IMR-90 (cell line): ENCODE measurements at regions not wholly inside any gene's neighbourhood (a gene's known extent, or its start where the extent isn't known, plus 50 kb on each side); places are given as distances from the start of the nearest gene placed in this dataset.

Experiments
- ATAC-seq: fragments of 200-7000 bp; cut with Tn5 transposase; 2 replicates; pipeline ENCODE4 v1.9.1; 2020; ENCODE audit warnings: low read depth, mild to moderate bottlenecking, moderate library complexity
- BruUV-seq: library from RNA; stranded (reverse); fragments of 400-500 nt; replicated peaks from 2 replicates; lab custom pipeline; 2021; lab: Mats Ljungman, UMichigan
- CTCF ChIA-PET: fragments of 300-600 bp; formaldehyde crosslinking; extraction: SDS; loops from one replicate; lab custom pipeline; 2021; ENCODE audit warnings: antibody characterized with exemption; lab: Yijun Ruan, JAX
- POLR2A ChIA-PET: fragments of 300-600 bp; sonication (Branson Sonifier 250); formaldehyde crosslinking; loops from one replicate; lab custom pipeline; 2022; ENCODE audit warnings: antibody characterized with exemption; ENCODE audit not compliant: unreplicated experiment; lab: Charles Lee
- DNase-seq: peaks from one replicate; pipeline ENCODE4 v3.0.0; 2013
- H2AFZ ChIP-seq: replicated peaks from 2 replicates; pipeline ENCODE3; 2013; ENCODE audit warnings: low read length, mild to moderate bottlenecking; ENCODE audit not compliant: poor library complexity
- H2AK5ac ChIP-seq: 2 replicates; pipeline ENCODE4 v1.6.1; 2013; ENCODE audit warnings: low read depth, low read length, inconsistent platforms
- H2AK9ac ChIP-seq: replicated peaks from 2 replicates; pipeline ENCODE3; 2013; ENCODE audit warnings: mild to moderate bottlenecking, low read depth, low read length, moderate library complexity; ENCODE audit not compliant: poor library complexity
- H2BK120ac ChIP-seq: 2 replicates; pipeline ENCODE4 v1.6.1; 2013; ENCODE audit warnings: low read depth, low read length, inconsistent platforms
- H2BK15ac ChIP-seq: 3 replicates; pipeline ENCODE4 v1.6.1; 2013; ENCODE audit warnings: low read depth, low read length, inconsistent platforms
- H2BK20ac ChIP-seq: 2 replicates; pipeline ENCODE4 v1.6.1; 2013; ENCODE audit warnings: low read depth, mild to moderate bottlenecking, inconsistent platforms, low read length, moderate library complexity
- H2BK5ac ChIP-seq: 2 replicates; pipeline ENCODE4 v1.6.1; 2013; ENCODE audit warnings: mild to moderate bottlenecking, low read depth, low read length, inconsistent platforms; ENCODE audit not compliant: poor library complexity, severe bottlenecking
- H3K14ac ChIP-seq: replicated peaks from 2 replicates; pipeline ENCODE4 v1.6.1; 2013; ENCODE audit warnings: low read depth, low read length, inconsistent platforms
- H3K18ac ChIP-seq: 2 replicates; pipeline ENCODE4 v1.6.1; 2013; ENCODE audit warnings: low read depth, low read length, control low read depth
- H3K23ac ChIP-seq: 2 replicates; pipeline ENCODE4 v1.6.1; 2013; ENCODE audit warnings: low read depth, low read length, inconsistent platforms
- H3K27ac ChIP-seq: 2 replicates; pipeline ENCODE4 v1.5.1; 2013; ENCODE audit warnings: mild to moderate bottlenecking, control low read depth, low read length; ENCODE audit not compliant: insufficient read depth
- H3K27me3 ChIP-seq: 2 replicates; pipeline ENCODE4 v1.6.1; 2013; ENCODE audit warnings: low read length; ENCODE audit not compliant: control insufficient read depth, insufficient read depth
- H3K36me3 ChIP-seq: 2 replicates; pipeline ENCODE4 v1.6.1; 2013; ENCODE audit warnings: low read length, mixed read lengths; ENCODE audit not compliant: control insufficient read depth, insufficient read depth
- H3K4ac ChIP-seq: 2 replicates; pipeline ENCODE4 v1.6.1; 2013; ENCODE audit warnings: low read depth, low read length, inconsistent platforms
- H3K4me1 ChIP-seq: 2 replicates; pipeline ENCODE4 v1.6.1; 2013; ENCODE audit warnings: low read length, mixed read lengths; ENCODE audit not compliant: control insufficient read depth, insufficient read depth
- H3K4me2 ChIP-seq: 2 replicates; pipeline ENCODE4 v1.6.1; 2013; ENCODE audit warnings: low read depth, mild to moderate bottlenecking, control low read depth, low read length, moderate library complexity
- H3K4me3 ChIP-seq: 2 replicates; pipeline ENCODE4 v1.5.1; 2013; ENCODE audit warnings: low read depth, mild to moderate bottlenecking, control low read depth, low read length, moderate library complexity; ENCODE audit not compliant: insufficient read depth
- H3K56ac ChIP-seq: 2 replicates; pipeline ENCODE4 v1.6.1; 2013; ENCODE audit warnings: low read length, inconsistent platforms; ENCODE audit not compliant: insufficient read depth; ENCODE audit errors: extremely low read depth
- H3K79me1 ChIP-seq, 2 experiments: 2 replicates each; pipeline ENCODE4 v1.6.1; 2013; ENCODE audit warnings: low read length in 2 of 2, inconsistent platforms in 1 of 2, low read depth in 1 of 2
- H3K9ac ChIP-seq: 2 replicates; pipeline ENCODE4 v1.6.1; 2013; ENCODE audit warnings: low read depth, low read length, control low read depth
- H3K9me1 ChIP-seq: 2 replicates; pipeline ENCODE4 v1.6.1; 2013; ENCODE audit warnings: low read length, inconsistent platforms; ENCODE audit not compliant: insufficient read depth
- H3K9me3 ChIP-seq: 2 replicates; pipeline ENCODE4 v1.6.1; 2013; ENCODE audit warnings: low read length; ENCODE audit not compliant: control insufficient read depth, insufficient read depth
- H4K20me1 ChIP-seq: 2 replicates; pipeline ENCODE4 v1.6.1; 2013; ENCODE audit warnings: low read length, inconsistent platforms; ENCODE audit not compliant: insufficient read depth
- H4K5ac ChIP-seq: 2 replicates; pipeline ENCODE4 v1.6.1; 2013; ENCODE audit warnings: mild to moderate bottlenecking, low read depth, low read length, control low read depth
- H4K8ac ChIP-seq, 2 experiments: 2 replicates each; pipeline ENCODE4 v1.6.1; 2013; ENCODE audit warnings: low read depth in 2 of 2, low read length in 2 of 2, control low read depth in 1 of 2, inconsistent platforms in 1 of 2
- H4K91ac ChIP-seq: 2 replicates; pipeline ENCODE4 v1.6.1; 2013; ENCODE audit warnings: low read depth, low read length, inconsistent platforms; ENCODE audit not compliant: insufficient read depth
- BHLHE40 ChIP-seq: fragments of 150-350 bp; IDR thresholded peaks from 2 replicates; pipeline ENCODE4 v1.6.1; 2016; ENCODE audit warnings: mild to moderate bottlenecking, low read depth, low read length
- CEBPB ChIP-seq: IDR thresholded peaks from 2 replicates; pipeline ENCODE4 v1.6.1; 2012; ENCODE audit warnings: low read depth, low read length, improper control_type of control experiment
- CHD1 ChIP-seq: IDR thresholded peaks from 2 replicates; pipeline ENCODE4 v1.6.1; 2012; ENCODE audit warnings: low read depth, low read length, improper control_type of control experiment
- FOS ChIP-seq: fragments of 150-350 bp; IDR thresholded peaks from 2 replicates; pipeline ENCODE4 v1.6.1; 2016; ENCODE audit warnings: low read depth, low read length
- MAZ ChIP-seq: IDR thresholded peaks from 2 replicates; pipeline ENCODE4 v1.6.1; 2012; ENCODE audit warnings: low read depth, mild to moderate bottlenecking, low read length, improper control_type of control experiment, moderate library complexity, borderline replicate concordance
- MXI1 ChIP-seq: IDR thresholded peaks from 2 replicates; pipeline ENCODE4 v1.6.1; 2012; ENCODE audit warnings: low read depth, mild to moderate bottlenecking, low read length, moderate library complexity, borderline replicate concordance
- NFE2L2 ChIP-seq: fragments of 150-350 bp; IDR thresholded peaks from 2 replicates; pipeline ENCODE4 v1.6.1; 2016; ENCODE audit warnings: low read depth, mild to moderate bottlenecking, low read length
- POLR2A ChIP-seq: IDR thresholded peaks from 2 replicates; pipeline ENCODE4 v1.6.1; 2012; ENCODE audit warnings: mild to moderate bottlenecking, low read depth, low read length
- RCOR1 ChIP-seq: IDR thresholded peaks from 2 replicates; pipeline ENCODE4 v1.6.1; 2012; ENCODE audit warnings: mild to moderate bottlenecking, low read length, improper control_type of control experiment; ENCODE audit not compliant: insufficient replicate concordance
- RFX5 ChIP-seq: IDR thresholded peaks from 2 replicates; pipeline ENCODE4 v1.8.0; 2012; ENCODE audit warnings: low read depth, mild to moderate bottlenecking, low read length, moderate library complexity
- SMC3 ChIP-seq: fragments of 150-350 bp; IDR thresholded peaks from 2 replicates; pipeline ENCODE4 v1.6.1; 2016; ENCODE audit warnings: low read depth, mild to moderate bottlenecking, antibody characterized with exemption, low read length, moderate library complexity
- WGBS, 2 experiments: methylation state at CpG; one replicate each; pipeline versions ENCODE4 v1.1.5 to v1.1.7; 2013; ENCODE audit warnings: missing lambda C conversion rate in 2 of 2; ENCODE audit not compliant: insufficient read length in 1 of 2; ENCODE audit errors: extremely low coverage in 2 of 2; 5-methylcytosine and 5-hydroxymethylcytosine counted together
- dilution Hi-C: fragments of 300-500 bp; cut with HindIII; formaldehyde crosslinking; loops from one replicate; pipeline ENCODE4 v1.14.3; 2018; ENCODE audit warnings: low sequenced_read_pairs; ENCODE audit not compliant: unreplicated experiment
- in situ Hi-C: fragments of 300-500 bp; cut with MboI; formaldehyde crosslinking; loops from 3 replicates; pipeline ENCODE4 v1.14.3; 2019; ENCODE audit warnings: low sequenced_read_pairs, inconsistent platforms, mixed read lengths
- intact Hi-C: fragments of 100-400 bp; cut with micrococcal nuclease; formaldehyde crosslinking; loops from 2 replicates; pipeline ENCODE4 v1.10.0; 2022
- TF ChIP-seq, protein P1 (sequence below): conservative IDR thresholded peaks from 2 replicates; pipeline ENCODE4 v1.5.1; 2012; ENCODE audit warnings: mild to moderate bottlenecking, low read depth, low read length, improper control_type of control experiment
- TF ChIP-seq, protein P2 (sequence below): fragments of 150-350 bp; IDR thresholded peaks from 2 replicates; pipeline ENCODE4 v1.6.1; 2016; ENCODE audit warnings: low read depth, mild to moderate bottlenecking, low read length, moderate library complexity, borderline replicate concordance

GRCh38 chr18:38421021-38421420 lies 855.4 kb upstream of the CELF4 start:
- H3K9ac ChIP-seq = no peak overlapping the region
- intact Hi-C loops (no loop called here), in situ Hi-C loops (no loop called here), dilution Hi-C loops (no loop called here)
- no peak overlapping the region for H3K4me3 ChIP-seq
- no peaks in the 10 kb centered on the region for H3K27me3 ChIP-seq
- no peak overlapping the region for H2BK5ac ChIP-seq
- H4K5ac ChIP-seq = no peak overlapping the region
- H3K23ac ChIP-seq = no peak overlapping the region
- DNase-seq = no peak
- H2BK15ac ChIP-seq = no peak overlapping the region
- no peak overlapping the region for H2AK9ac ChIP-seq
- H2AK5ac ChIP-seq = no peak overlapping the region
- H4K20me1 ChIP-seq = no peaks in the 10 kb centered on the region
- no peaks in the 10 kb centered on the region for H3K9me1 ChIP-seq
- no peak overlapping the region for H3K56ac ChIP-seq
- peaks cover 8% of the 10 kb centered on the region for H3K9me3 ChIP-seq
- no peak overlapping the region for H2AFZ ChIP-seq
- no CpG with 5 or more reads among the region's 10 CpGs for WGBS, 2 experiments
- H3K79me1 ChIP-seq = no peaks in the 10 kb centered on the region
- H2BK20ac ChIP-seq = no peak overlapping the region
- TF ChIP-seq RCOR1 (no peak), CHD1 (no peak), SMC3 (no peak), BHLHE40 (no peak), POLR2A (no peak), FOS (no peak), RFX5 (no peak), MXI1 (no peak), NFE2L2 (no peak), MAZ (no peak), CEBPB (no peak)
- TF ChIP-seq, protein P1, sequence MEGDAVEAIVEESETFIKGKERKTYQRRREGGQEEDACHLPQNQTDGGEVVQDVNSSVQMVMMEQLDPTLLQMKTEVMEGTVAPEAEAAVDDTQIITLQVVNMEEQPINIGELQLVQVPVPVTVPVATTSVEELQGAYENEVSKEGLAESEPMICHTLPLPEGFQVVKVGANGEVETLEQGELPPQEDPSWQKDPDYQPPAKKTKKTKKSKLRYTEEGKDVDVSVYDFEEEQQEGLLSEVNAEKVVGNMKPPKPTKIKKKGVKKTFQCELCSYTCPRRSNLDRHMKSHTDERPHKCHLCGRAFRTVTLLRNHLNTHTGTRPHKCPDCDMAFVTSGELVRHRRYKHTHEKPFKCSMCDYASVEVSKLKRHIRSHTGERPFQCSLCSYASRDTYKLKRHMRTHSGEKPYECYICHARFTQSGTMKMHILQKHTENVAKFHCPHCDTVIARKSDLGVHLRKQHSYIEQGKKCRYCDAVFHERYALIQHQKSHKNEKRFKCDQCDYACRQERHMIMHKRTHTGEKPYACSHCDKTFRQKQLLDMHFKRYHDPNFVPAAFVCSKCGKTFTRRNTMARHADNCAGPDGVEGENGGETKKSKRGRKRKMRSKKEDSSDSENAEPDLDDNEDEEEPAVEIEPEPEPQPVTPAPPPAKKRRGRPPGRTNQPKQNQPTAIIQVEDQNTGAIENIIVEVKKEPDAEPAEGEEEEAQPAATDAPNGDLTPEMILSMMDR = no peak
- TF ChIP-seq, protein P2, sequence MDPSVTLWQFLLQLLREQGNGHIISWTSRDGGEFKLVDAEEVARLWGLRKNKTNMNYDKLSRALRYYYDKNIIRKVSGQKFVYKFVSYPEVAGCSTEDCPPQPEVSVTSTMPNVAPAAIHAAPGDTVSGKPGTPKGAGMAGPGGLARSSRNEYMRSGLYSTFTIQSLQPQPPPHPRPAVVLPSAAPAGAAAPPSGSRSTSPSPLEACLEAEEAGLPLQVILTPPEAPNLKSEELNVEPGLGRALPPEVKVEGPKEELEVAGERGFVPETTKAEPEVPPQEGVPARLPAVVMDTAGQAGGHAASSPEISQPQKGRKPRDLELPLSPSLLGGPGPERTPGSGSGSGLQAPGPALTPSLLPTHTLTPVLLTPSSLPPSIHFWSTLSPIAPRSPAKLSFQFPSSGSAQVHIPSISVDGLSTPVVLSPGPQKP = no peak
- ChIA-PET CTCF (no interaction called here), POLR2A (no interaction called here)
- H3K4me1 ChIP-seq = no peaks in the 10 kb centered on the region
- ATAC-seq = no peak
- H3K4me2 ChIP-seq = no peak overlapping the region
- no peak overlapping the region for H3K27ac ChIP-seq
- BruUV-seq = no TSS peak
- no peak overlapping the region for H2BK120ac ChIP-seq
- no peak overlapping the region for H3K4ac ChIP-seq
- no peaks in the 10 kb centered on the region for H3K36me3 ChIP-seq
- no peak overlapping the region for H4K91ac ChIP-seq
- H4K8ac ChIP-seq = no peak overlapping the region
- H3K18ac ChIP-seq = no peak overlapping the region
- no peak overlapping the region for H3K14ac ChIP-seq
